Lung (tissue), 11 donors: ENCODE measurements at regions not wholly inside any gene's neighbourhood (a gene's known extent, or its start where the extent isn't known, plus 50 kb on each side); places are given as distances from the start of the nearest gene placed in this dataset.

ENCODE experiments used
- ATAC-seq: fragments of 200-7000 bp; cut with Tn5 transposase; one replicate; pipeline ENCODE4 v1.9.1; 2020; ENCODE audit warnings: moderate number of reproducible peaks; ENCODE audit not compliant: insufficient read depth, low FRiP score
- DNase-seq, 3 donors: peaks; one replicate each; pipeline ENCODE4 v3.0.0-alpha.2; 2013 to 2017
- H3K27ac ChIP-seq, 2 donors: one replicate each; pipeline ENCODE4 v1.5.1; 2013; ENCODE audit warnings: mild to moderate bottlenecking in 2 of 2, moderate library complexity in 2 of 2, control low read depth in 1 of 2, inconsistent platforms in 1 of 2, low read depth in 1 of 2, low read length in 1 of 2
- H3K27me3 ChIP-seq, 3 donors: one replicate each; pipeline ENCODE4 v1.5.1; 2013; ENCODE audit warnings: low read length in 2 of 3; ENCODE audit not compliant: control insufficient read depth in 3 of 3, insufficient read depth in 3 of 3
- H3K36me3 ChIP-seq, 4 donors: one replicate each; pipeline ENCODE4 v1.5.1; 2013; ENCODE audit warnings: low read length in 4 of 4, mild to moderate bottlenecking in 1 of 4, moderate library complexity in 1 of 4; ENCODE audit not compliant: control insufficient read depth in 4 of 4, insufficient read depth in 4 of 4
- H3K4me1 ChIP-seq, 5 donors: one replicate each; pipeline ENCODE4 v1.5.1; 2013; ENCODE audit warnings: low read length in 5 of 5, mild to moderate bottlenecking in 2 of 5, moderate library complexity in 1 of 5; ENCODE audit not compliant: control insufficient read depth in 5 of 5, insufficient read depth in 5 of 5
- H3K4me3 ChIP-seq: one replicate; pipeline ENCODE4 v1.5.1; 2013; ENCODE audit warnings: mild to moderate bottlenecking, control low read depth, moderate library complexity
- H3K9ac ChIP-seq, 2 donors: one replicate each; pipeline ENCODE4 v1.5.1; 2013; ENCODE audit warnings: low read length in 2 of 2, control low read depth in 1 of 2; ENCODE audit not compliant: insufficient read depth in 1 of 2
- H3K9me3 ChIP-seq, 4 donors: one replicate each; pipeline ENCODE4 v1.5.1; 2013; ENCODE audit warnings: low read length in 3 of 4, mild to moderate bottlenecking in 1 of 4, moderate library complexity in 1 of 4; ENCODE audit not compliant: control insufficient read depth in 4 of 4, insufficient read depth in 3 of 4
- WGBS, 2 donors: extraction: QIAGEN DNeasy Blood & Tissue Kit; methylation state at CpG; one replicate each; pipeline ENCODE4 v1.1.7; 2013; 5-methylcytosine and 5-hydroxymethylcytosine counted together
- TF ChIP-seq, protein P1 (sequence below): IDR thresholded peaks from 2 replicates; pipeline ENCODE4 v1.5.1; 2012; ENCODE audit warnings: mild to moderate bottlenecking; ENCODE audit errors: control extremely low read depth, extremely low read depth
- donor health status: control.
- donor health status: control.
- donor health status: Bipolar disorder and iron deficiency.
- donor health status: healthy.
- donor health status: DM: yes; HTN: yes; CAD: no.

DNA sequence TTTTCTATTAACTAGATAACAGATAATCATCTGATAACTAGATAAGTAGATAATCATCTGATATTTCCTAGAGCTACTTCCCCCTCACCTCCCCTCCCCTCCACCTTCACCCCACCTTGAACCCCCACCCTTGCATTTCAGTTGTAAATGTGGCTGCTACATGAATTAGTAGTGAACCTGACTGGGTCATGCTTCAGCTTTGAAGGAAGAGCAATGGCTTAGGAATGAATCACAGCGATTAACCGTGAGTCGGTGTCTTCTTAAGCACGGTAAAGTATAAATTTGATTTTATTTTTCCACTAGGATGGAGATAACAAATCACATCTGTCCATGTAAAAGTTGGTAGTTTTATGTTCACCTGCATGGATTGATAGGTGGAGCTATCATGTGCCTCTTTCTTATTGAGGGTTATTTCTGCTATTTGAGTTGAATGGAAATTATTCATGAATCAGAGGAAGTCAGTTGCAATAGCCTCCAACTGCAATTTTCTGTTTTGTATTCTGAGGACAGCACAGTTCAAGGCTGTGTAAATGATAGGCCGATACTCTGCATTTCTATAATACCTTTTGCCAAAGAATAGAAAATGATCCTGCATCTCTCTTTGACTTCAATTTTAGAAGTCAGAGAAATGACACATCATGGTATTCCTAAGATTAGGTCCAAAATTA, 235.0 kb downstream of the PTGER3 start:
- no peaks in the 10 kb centered on the region for H3K4me1 ChIP-seq
- ATAC-seq (no peak), DNase-seq (no peak)
- 91 to 95% methylated on average over 5 of the region's 5 CpGs for WGBS, 2 donors
- H3K36me3 ChIP-seq: no peaks in the 10 kb centered on the region
- H3K4me3 ChIP-seq: no peak overlapping the region
- H3K27me3 ChIP-seq: no peaks in the 10 kb centered on the region
- no peak overlapping the region for H3K9ac ChIP-seq
- TF ChIP-seq, protein P1, sequence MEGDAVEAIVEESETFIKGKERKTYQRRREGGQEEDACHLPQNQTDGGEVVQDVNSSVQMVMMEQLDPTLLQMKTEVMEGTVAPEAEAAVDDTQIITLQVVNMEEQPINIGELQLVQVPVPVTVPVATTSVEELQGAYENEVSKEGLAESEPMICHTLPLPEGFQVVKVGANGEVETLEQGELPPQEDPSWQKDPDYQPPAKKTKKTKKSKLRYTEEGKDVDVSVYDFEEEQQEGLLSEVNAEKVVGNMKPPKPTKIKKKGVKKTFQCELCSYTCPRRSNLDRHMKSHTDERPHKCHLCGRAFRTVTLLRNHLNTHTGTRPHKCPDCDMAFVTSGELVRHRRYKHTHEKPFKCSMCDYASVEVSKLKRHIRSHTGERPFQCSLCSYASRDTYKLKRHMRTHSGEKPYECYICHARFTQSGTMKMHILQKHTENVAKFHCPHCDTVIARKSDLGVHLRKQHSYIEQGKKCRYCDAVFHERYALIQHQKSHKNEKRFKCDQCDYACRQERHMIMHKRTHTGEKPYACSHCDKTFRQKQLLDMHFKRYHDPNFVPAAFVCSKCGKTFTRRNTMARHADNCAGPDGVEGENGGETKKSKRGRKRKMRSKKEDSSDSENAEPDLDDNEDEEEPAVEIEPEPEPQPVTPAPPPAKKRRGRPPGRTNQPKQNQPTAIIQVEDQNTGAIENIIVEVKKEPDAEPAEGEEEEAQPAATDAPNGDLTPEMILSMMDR: no peak
- H3K9me3 ChIP-seq: no peaks in the 10 kb centered on the region
- H3K27ac ChIP-seq: no peak overlapping the region

- DNase-seq (peak in 1 of 3 donors; percentile 5), ATAC-seq (no peak)
- no peak overlapping the region for H3K27ac ChIP-seq
- no peak overlapping the region for H3K9ac ChIP-seq
- no peaks in the 10 kb centered on the region for H3K36me3 ChIP-seq
- WGBS, 2 donors: 34 to 43% methylated on average over 2 of the region's 2 CpGs
- H3K9me3 ChIP-seq: no peaks in the 10 kb centered on the region
- no peaks in the 10 kb centered on the region for H3K27me3 ChIP-seq
- TF ChIP-seq, protein P1: no peak
- H3K4me1 ChIP-seq: peaks cover 0 to 7% (median 0%) of the 10 kb centered on the region in 5 donors
- H3K4me3 ChIP-seq: no peak overlapping the region
Measured at GRCh38 chr1:70818401-70818800, 229.2 kb downstream of the PTGER3 start.

GRCh38 chr1:70819231-70819630, 228.4 kb downstream of the PTGER3 start:
- H3K4me3 ChIP-seq: no peak overlapping the region
- H3K27ac ChIP-seq: no peak overlapping the region
- DNase-seq (no peak), ATAC-seq (no peak)
- peaks cover 0 to 7% (median 0%) of the 10 kb centered on the region in 5 donors for H3K4me1 ChIP-seq
- no peak overlapping the region for H3K9ac ChIP-seq
- H3K36me3 ChIP-seq: no peaks in the 10 kb centered on the region
- 70 to 87% methylated on average over 2 of the region's 2 CpGs for WGBS, 2 donors
- H3K9me3 ChIP-seq: no peaks in the 10 kb centered on the region
- no peaks in the 10 kb centered on the region for H3K27me3 ChIP-seq
- TF ChIP-seq, protein P1: no peak

DNA sequence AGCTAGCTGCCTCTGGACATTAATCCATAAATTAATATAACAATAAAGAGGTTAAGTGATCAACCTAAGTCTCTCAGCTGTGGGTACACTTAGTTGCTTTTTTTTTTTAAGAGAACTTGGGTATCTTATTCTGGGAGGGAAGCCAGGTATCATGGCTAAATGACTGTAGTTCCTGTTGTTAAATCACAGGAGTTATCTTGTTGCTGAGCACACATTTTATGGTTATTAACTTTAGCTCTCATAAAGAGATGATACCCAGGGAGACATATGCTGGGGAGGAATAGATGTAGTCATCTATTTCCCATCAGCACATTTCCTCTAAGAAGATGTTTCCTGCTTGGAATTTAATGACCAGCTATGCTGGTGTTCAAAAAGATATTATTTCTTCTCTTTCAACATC, 227.8 kb downstream of the PTGER3 start:
- DNase-seq (no peak), ATAC-seq (no peak)
- no peak overlapping the region for H3K9ac ChIP-seq
- H3K27me3 ChIP-seq: no peaks in the 10 kb centered on the region
- TF ChIP-seq, protein P1: no peak
- no peaks in the 10 kb centered on the region for H3K36me3 ChIP-seq
- H3K27ac ChIP-seq: no peak overlapping the region
- peaks cover 0 to 7% (median 0%) of the 10 kb centered on the region in 5 donors for H3K4me1 ChIP-seq
- H3K9me3 ChIP-seq: no peaks in the 10 kb centered on the region
- H3K4me3 ChIP-seq: no peak overlapping the region
